ENCODE measurements at regions not wholly inside any gene's neighbourhood (a gene's known extent, or its start where the extent isn't known, plus 50 kb on each side); places are given as distances from the start of the nearest gene placed in this dataset.

DNA sequence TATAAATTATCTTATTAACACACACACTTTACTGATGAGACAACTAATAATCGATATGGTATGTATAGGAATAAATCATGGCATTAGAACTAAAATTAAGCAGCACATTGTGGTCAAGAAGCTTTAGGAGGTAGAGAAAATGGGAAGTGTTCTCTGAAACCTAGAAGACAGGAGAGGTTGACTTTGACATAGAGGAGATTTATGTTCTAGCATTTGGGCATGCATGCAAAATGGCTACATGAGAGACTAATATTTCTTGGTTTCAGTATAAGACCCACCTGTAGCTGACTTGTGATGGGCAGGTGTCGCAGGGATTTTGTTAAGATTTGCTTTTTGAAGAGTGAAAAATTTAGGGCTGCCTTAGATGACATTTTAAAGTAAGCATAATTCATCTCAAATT lies 209.7 kb upstream of the POU1F1 start:
- no peaks in the 10 kb centered on the region for H3K4me1 ChIP-seq (ENCODE audit: control insufficient read depth, insufficient read depth, low read length, poor library complexity, severe bottlenecking)
- WGBS, 2 experiments (ENCODE audit: insufficient coverage in 2 of 2), result 100% methylated on average over 1 of the region's 2 CpGs; no CpG with 5 or more reads in 1 of the 2 experiments
- no peak overlapping the region for H3K27ac ChIP-seq (ENCODE audit: low read depth, low read length, severe bottlenecking)
- H3K9me3 ChIP-seq (ENCODE audit: control insufficient read depth, low read length), result no peaks in the 10 kb centered on the region
- no peak overlapping the region for H3K4me3 ChIP-seq (ENCODE audit: extremely low read depth, insufficient read depth, low read length, poor library complexity, severe bottlenecking)
- no peaks in the 10 kb centered on the region for H3K36me3 ChIP-seq (ENCODE audit: control insufficient read depth, insufficient read depth, low read length)

DNA sequence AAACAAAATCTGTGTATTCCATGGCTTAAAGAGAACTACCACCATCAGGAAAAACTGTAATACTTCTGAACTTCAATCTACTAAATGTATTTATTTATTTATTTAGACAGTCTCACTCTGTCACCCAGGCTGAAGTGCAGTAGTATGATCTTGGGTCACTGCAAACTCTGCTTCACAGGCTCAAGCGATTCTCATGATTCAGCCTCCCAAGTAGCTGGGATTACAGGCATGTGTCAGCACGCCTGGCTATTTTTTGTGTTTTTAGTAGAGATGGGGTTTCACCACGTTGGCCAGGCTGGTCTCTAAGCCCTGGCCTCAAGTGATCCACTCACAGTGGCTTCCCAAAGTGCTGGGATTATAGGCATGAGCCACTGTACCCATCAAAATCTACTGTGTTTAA lies 202.3 kb upstream of the POU1F1 start:
- H3K9me3 ChIP-seq (ENCODE audit: control insufficient read depth, low read length), result no peaks in the 10 kb centered on the region
- WGBS, 2 experiments (ENCODE audit: insufficient coverage in 2 of 2), result 80 to 84% methylated on average over 1 to 3 of the region's 3 CpGs
- H3K27ac ChIP-seq (ENCODE audit: low read depth, low read length, severe bottlenecking), result no peak overlapping the region
- no peaks in the 10 kb centered on the region for H3K36me3 ChIP-seq (ENCODE audit: control insufficient read depth, insufficient read depth, low read length)
- no peaks in the 10 kb centered on the region for H3K4me1 ChIP-seq (ENCODE audit: control insufficient read depth, insufficient read depth, low read length, poor library complexity, severe bottlenecking)
- no peak overlapping the region for H3K4me3 ChIP-seq (ENCODE audit: extremely low read depth, insufficient read depth, low read length, poor library complexity, severe bottlenecking)

DNA sequence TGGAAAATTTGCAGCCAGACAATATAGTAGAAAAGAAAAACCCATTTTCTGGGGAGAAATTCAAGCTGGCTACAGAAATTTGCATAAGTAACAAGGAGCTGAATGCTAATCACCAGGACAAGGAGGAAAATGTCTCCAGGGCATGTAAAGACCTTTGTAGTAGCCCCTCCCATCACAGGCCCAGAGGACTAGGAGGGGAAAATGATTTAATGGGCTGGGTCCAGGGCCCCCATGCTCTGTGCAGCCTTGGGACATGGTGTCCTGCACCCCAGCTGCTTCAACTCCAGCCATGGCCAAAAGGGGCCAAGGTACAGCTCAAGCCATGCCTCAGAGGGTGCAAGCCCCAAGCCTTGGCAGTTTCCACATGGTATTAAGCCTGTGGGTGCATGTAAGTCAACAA lies 197.6 kb upstream of the POU1F1 start:
- peaks cover 6% of the 10 kb centered on the region for H3K9me3 ChIP-seq (ENCODE audit: control insufficient read depth, low read length)
- H3K4me1 ChIP-seq (ENCODE audit: control insufficient read depth, insufficient read depth, low read length, poor library complexity, severe bottlenecking), result no peaks in the 10 kb centered on the region
- no peaks in the 10 kb centered on the region for H3K36me3 ChIP-seq (ENCODE audit: control insufficient read depth, insufficient read depth, low read length)
- no peak overlapping the region for H3K27ac ChIP-seq (ENCODE audit: low read depth, low read length, severe bottlenecking)
- H3K4me3 ChIP-seq (ENCODE audit: extremely low read depth, insufficient read depth, low read length, poor library complexity, severe bottlenecking), result no peak overlapping the region

DNA sequence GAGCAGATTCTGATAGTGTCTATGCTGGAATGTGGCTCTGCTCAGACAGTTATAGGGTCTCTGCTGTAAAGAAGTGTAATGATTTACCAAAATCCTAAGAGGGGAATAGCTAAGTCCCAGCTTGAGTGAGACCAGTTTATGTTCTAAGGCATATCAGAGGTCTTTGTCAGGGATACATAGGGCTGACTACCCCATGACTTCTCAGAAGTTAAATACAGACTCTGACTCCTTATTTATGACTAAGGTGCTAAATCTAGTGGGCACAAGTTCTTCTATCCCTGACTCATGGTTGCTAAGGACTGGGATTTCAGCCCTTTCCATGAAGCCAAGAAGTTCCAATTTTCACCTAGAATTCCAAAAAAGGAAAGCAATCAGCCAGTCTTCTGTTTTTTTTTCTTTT lies 192.6 kb upstream of the POU1F1 start:
- no peaks in the 10 kb centered on the region for H3K4me1 ChIP-seq (ENCODE audit: control insufficient read depth, insufficient read depth, low read length, poor library complexity, severe bottlenecking)
- no peak overlapping the region for H3K27ac ChIP-seq (ENCODE audit: low read depth, low read length, severe bottlenecking)
- no peak overlapping the region for H3K4me3 ChIP-seq (ENCODE audit: extremely low read depth, insufficient read depth, low read length, poor library complexity, severe bottlenecking)
- H3K9me3 ChIP-seq (ENCODE audit: control insufficient read depth, low read length), result peaks cover 6% of the 10 kb centered on the region
- no peaks in the 10 kb centered on the region for H3K36me3 ChIP-seq (ENCODE audit: control insufficient read depth, insufficient read depth, low read length)

DNA sequence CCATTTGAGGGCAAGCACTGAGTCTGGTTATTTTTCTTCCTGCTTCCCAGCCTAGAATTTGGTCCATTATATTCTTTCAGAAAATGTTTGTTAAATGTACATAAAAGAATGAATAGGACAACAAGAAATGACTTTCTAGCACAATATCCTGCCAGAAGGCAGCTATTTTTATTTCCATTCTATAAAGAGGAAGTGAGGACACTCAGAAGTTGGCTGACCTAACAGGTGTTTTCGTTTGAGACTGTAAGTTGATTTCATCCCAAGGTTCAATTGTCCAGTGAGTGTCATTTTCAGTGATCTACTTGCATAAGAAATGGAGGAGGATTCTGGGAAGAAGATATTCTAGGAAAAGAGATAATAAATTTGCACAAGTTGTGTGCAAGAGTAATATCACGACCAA lies 191.9 kb upstream of the POU1F1 start:
- Histone ChIP-seq H3K27ac (ENCODE audit: low read depth, low read length, severe bottlenecking) (no peak overlapping the region), H3K36me3 (ENCODE audit: control insufficient read depth, insufficient read depth, low read length) (no peaks in the 10 kb centered on the region), H3K9me3 (ENCODE audit: control insufficient read depth, low read length) (peaks cover 6% of the 10 kb centered on the region), H3K4me1 (ENCODE audit: control insufficient read depth, insufficient read depth, low read length, poor library complexity, severe bottlenecking) (no peaks in the 10 kb centered on the region), H3K4me3 (ENCODE audit: extremely low read depth, insufficient read depth, low read length, poor library complexity, severe bottlenecking) (no peak overlapping the region)
- WGBS, 2 experiments (ENCODE audit: insufficient coverage in 2 of 2), result no CpG with 5 or more reads among the region's 2 CpGs

DNA sequence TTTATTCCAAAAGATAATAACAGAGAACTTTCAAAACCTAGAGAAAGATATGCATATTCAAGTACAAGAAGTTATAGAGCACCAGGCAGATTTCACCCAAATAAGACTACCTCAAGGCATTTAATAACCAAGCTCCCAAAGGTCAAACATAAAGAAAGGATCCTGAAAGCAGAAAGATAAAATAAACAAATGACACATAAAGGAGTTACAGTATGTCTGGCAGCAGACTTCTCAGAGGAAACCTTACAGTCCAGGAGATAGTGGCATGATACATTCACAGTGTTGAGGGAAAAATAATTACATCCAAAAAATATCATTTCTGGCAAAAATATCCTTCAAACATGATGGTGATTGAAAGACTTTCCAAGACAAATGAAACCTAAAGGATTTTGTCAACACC lies 185.8 kb upstream of the POU1F1 start:
- Histone ChIP-seq H3K9me3 (ENCODE audit: control insufficient read depth, low read length) (no peaks in the 10 kb centered on the region), H3K27ac (ENCODE audit: low read depth, low read length, severe bottlenecking) (no peak overlapping the region), H3K4me3 (ENCODE audit: extremely low read depth, insufficient read depth, low read length, poor library complexity, severe bottlenecking) (no peak overlapping the region), H3K36me3 (ENCODE audit: control insufficient read depth, insufficient read depth, low read length) (no peaks in the 10 kb centered on the region), H3K4me1 (ENCODE audit: control insufficient read depth, insufficient read depth, low read length, poor library complexity, severe bottlenecking) (no peaks in the 10 kb centered on the region)

DNA sequence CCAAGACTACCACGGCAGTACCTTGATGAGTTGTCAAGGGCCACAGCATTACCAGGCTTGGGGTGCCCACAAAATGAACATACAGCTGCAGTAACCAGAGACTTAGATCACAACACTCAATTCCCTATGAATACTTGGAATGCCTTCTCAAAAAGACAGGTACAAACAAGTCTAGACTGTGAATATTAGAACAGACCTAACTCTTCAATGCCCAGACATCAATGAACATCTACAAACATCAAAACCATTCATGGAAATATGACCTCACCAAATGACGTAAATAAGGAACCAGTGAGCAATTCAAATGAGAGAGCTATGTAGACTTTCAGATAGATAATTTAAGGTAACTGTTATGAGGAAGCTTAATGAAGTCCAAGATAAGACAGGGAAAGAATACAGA lies 185.1 kb upstream of the POU1F1 start:
- WGBS, 2 experiments (ENCODE audit: insufficient coverage in 2 of 2), result 84 to 100% methylated on average over 1 to 2 of the region's 2 CpGs
- no peak overlapping the region for H3K27ac ChIP-seq (ENCODE audit: low read depth, low read length, severe bottlenecking)
- no peaks in the 10 kb centered on the region for H3K4me1 ChIP-seq (ENCODE audit: control insufficient read depth, insufficient read depth, low read length, poor library complexity, severe bottlenecking)
- H3K9me3 ChIP-seq (ENCODE audit: control insufficient read depth, low read length), result no peaks in the 10 kb centered on the region
- no peaks in the 10 kb centered on the region for H3K36me3 ChIP-seq (ENCODE audit: control insufficient read depth, insufficient read depth, low read length)
- H3K4me3 ChIP-seq (ENCODE audit: extremely low read depth, insufficient read depth, low read length, poor library complexity, severe bottlenecking), result no peak overlapping the region

DNA sequence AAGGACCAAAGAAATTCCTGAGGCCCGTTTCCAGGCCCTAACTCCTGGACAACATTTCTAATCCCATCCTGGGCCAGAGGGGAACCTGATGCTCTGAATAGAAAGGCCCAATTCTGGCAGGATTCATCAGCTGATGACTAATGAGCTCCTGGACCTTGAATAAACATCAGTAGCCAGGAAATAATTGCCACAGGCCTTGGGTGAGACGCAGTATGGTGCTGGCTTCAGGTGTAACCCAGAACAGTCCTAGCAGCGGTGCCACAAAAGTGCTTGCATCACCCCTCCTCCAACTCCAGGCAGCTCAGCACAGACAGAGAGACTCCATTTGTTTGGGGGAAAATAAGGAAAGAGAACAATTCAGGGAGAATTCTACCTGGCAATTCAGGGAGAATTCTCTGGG lies 184.7 kb upstream of the POU1F1 start:
- WGBS, 2 experiments (ENCODE audit: insufficient coverage in 2 of 2), result 93 to 94% methylated on average over 2 of the region's 3 CpGs
- no peaks in the 10 kb centered on the region for H3K36me3 ChIP-seq (ENCODE audit: control insufficient read depth, insufficient read depth, low read length)
- no peak overlapping the region for H3K4me3 ChIP-seq (ENCODE audit: extremely low read depth, insufficient read depth, low read length, poor library complexity, severe bottlenecking)
- H3K27ac ChIP-seq (ENCODE audit: low read depth, low read length, severe bottlenecking), result no peak overlapping the region
- no peaks in the 10 kb centered on the region for H3K9me3 ChIP-seq (ENCODE audit: control insufficient read depth, low read length)
- H3K4me1 ChIP-seq (ENCODE audit: control insufficient read depth, insufficient read depth, low read length, poor library complexity, severe bottlenecking), result no peaks in the 10 kb centered on the region

DNA sequence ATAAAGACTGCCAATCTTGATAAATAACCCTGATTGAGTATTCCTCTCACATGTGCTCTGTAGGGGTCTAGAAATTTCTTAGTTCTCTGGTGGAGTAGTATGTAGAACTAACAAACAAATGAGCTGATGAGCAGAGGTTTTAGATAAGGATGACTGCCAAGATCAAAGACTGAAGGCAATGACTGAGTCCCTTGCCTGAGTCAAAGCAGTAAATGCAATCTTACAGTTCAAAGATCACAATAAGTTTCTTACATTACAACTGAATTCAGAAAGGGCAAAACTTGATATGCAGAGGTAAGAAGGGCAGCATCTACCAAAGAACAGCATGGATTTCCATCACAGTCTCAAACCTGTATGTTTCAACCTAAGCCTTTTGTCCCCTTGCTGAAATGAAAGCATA lies 172.2 kb upstream of the POU1F1 start:
- H3K4me1 ChIP-seq (ENCODE audit: control insufficient read depth, insufficient read depth, low read length, poor library complexity, severe bottlenecking), result no peaks in the 10 kb centered on the region
- no peaks in the 10 kb centered on the region for H3K36me3 ChIP-seq (ENCODE audit: control insufficient read depth, insufficient read depth, low read length)
- no peaks in the 10 kb centered on the region for H3K9me3 ChIP-seq (ENCODE audit: control insufficient read depth, low read length)
- H3K4me3 ChIP-seq (ENCODE audit: extremely low read depth, insufficient read depth, low read length, poor library complexity, severe bottlenecking), result no peak overlapping the region
- no peak overlapping the region for H3K27ac ChIP-seq (ENCODE audit: low read depth, low read length, severe bottlenecking)

DNA sequence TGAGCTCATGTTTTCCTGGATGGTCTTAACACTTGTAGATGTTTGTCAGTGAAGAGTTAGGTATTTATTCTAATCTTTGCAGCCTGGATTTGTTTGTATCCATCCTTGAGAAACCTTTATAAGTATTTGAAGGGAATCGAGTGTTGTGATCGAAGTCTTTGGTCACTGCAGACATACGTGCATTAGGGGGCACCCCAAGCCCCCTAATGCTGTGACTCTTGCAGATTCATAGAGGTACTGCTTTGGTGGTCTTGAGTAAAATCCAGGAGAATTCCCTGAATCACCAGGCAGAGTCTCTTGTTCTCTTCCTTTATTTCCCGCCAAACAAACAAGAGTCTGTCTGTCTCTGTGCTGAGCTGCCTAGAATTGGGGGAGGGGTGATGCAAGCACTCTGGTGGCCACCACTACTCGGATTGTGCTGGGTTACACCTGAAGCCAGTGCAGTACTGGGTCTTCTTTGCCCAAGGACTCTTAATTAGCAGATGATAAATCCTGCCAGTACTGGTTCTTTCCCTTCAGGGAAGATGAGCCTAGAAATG lies 170.5 kb upstream of the POU1F1 start:
- Histone ChIP-seq H3K27ac (ENCODE audit: low read depth, low read length, severe bottlenecking) (no peak overlapping the region), H3K36me3 (ENCODE audit: control insufficient read depth, insufficient read depth, low read length) (no peaks in the 10 kb centered on the region), H3K4me1 (ENCODE audit: control insufficient read depth, insufficient read depth, low read length, poor library complexity, severe bottlenecking) (no peaks in the 10 kb centered on the region), H3K4me3 (ENCODE audit: extremely low read depth, insufficient read depth, low read length, poor library complexity, severe bottlenecking) (no peak overlapping the region), H3K9me3 (ENCODE audit: control insufficient read depth, low read length) (no peaks in the 10 kb centered on the region)
- WGBS, 2 experiments (ENCODE audit: insufficient coverage in 2 of 2), result 56 to 65% methylated on average over 3 to 5 of the region's 5 CpGs

DNA sequence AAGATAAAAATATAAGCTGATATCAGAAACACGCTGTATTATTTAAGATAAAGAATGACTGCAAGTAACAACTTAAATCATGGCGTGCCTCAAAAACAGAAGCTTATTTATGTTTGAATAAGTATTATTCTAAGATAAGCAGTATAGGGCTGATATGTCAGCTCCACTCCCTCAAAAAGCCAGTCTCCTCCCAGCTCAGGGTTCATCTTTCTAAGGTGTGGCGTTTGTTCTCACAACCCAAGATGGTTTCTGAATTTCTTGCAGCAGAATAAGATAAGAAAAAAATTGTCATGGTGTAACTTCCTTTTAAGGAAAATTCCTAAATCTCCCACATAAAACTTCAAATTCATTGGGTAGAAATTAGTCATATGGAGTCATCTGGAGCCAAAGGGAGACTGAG lies 166.1 kb upstream of the POU1F1 start:
- whole genome bisulfite sequencing, 2 experiments (ENCODE audit: insufficient coverage in 2 of 2), result 75% methylated on average over 1 of the region's 3 CpGs; no CpG with 5 or more reads in 1 of the 2 experiments
- Histone ChIP-seq H3K9me3 (ENCODE audit: control insufficient read depth, low read length) (no peaks in the 10 kb centered on the region), H3K4me3 (ENCODE audit: extremely low read depth, insufficient read depth, low read length, poor library complexity, severe bottlenecking) (no peak overlapping the region), H3K36me3 (ENCODE audit: control insufficient read depth, insufficient read depth, low read length) (no peaks in the 10 kb centered on the region), H3K27ac (ENCODE audit: low read depth, low read length, severe bottlenecking) (no peak overlapping the region), H3K4me1 (ENCODE audit: control insufficient read depth, insufficient read depth, low read length, poor library complexity, severe bottlenecking) (no peaks in the 10 kb centered on the region)

DNA sequence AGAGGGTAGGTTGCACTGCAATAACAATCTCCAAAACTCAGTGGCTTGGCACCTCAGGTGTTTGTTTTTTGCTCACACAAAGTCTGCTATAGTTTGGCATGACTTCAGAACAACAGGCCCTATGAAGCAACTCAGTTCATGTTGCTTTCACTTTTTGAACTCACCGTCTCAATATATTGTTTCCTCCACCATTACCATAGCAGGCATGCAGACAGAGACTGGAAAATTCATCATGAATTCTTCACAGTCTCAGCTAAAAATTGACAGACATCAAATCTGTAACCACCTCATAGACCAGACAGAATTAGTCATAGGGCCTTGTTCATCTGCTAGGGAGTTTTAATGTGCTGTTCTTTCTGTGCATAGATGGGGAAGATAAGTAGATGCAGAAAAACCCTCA lies 161.4 kb upstream of the POU1F1 start:
- no peaks in the 10 kb centered on the region for H3K4me1 ChIP-seq (ENCODE audit: control insufficient read depth, insufficient read depth, low read length, poor library complexity, severe bottlenecking)
- H3K36me3 ChIP-seq (ENCODE audit: control insufficient read depth, insufficient read depth, low read length), result no peaks in the 10 kb centered on the region
- 63 to 90% methylated on average over 1 of the region's 1 CpG for WGBS, 2 experiments (ENCODE audit: insufficient coverage in 2 of 2)
- H3K27ac ChIP-seq (ENCODE audit: low read depth, low read length, severe bottlenecking), result no peak overlapping the region
- no peak overlapping the region for H3K4me3 ChIP-seq (ENCODE audit: extremely low read depth, insufficient read depth, low read length, poor library complexity, severe bottlenecking)
- no peaks in the 10 kb centered on the region for H3K9me3 ChIP-seq (ENCODE audit: control insufficient read depth, low read length)
